ENCODE measurements at regions not wholly inside any gene's neighbourhood (a gene's known extent, or its start where the extent isn't known, plus 50 kb on each side); places are given as distances from the start of the nearest gene placed in this dataset.

DNA sequence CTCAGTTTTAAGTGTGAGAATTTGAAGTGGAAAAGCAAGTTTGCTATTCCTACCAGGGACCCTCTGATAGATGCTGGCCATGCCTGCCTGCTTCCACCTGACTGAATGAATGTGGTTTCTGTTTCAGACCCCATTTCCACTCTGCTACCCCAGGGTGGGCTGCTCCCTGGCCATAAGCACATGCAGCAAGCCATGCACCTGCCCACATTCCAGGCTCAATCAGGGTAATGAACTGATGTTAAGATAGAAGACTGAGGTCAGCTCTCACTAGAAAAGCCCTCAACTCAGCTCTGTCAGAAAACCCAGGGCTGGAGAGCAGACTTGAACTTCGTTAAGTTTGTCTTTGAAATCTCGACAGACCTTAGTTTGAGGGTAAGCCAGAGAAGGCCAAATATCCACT, 333.9 kb downstream of the CYRIA start:
- TF ChIP-seq EZH2phosphoT487 (conservative IDR thresholded peaks at IDR 0.05; ENCODE audit: low read length) = no peak
- TF ChIP-seq, protein P1, sequence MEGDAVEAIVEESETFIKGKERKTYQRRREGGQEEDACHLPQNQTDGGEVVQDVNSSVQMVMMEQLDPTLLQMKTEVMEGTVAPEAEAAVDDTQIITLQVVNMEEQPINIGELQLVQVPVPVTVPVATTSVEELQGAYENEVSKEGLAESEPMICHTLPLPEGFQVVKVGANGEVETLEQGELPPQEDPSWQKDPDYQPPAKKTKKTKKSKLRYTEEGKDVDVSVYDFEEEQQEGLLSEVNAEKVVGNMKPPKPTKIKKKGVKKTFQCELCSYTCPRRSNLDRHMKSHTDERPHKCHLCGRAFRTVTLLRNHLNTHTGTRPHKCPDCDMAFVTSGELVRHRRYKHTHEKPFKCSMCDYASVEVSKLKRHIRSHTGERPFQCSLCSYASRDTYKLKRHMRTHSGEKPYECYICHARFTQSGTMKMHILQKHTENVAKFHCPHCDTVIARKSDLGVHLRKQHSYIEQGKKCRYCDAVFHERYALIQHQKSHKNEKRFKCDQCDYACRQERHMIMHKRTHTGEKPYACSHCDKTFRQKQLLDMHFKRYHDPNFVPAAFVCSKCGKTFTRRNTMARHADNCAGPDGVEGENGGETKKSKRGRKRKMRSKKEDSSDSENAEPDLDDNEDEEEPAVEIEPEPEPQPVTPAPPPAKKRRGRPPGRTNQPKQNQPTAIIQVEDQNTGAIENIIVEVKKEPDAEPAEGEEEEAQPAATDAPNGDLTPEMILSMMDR (IDR thresholded peaks at IDR 0.05; ENCODE audit: insufficient read depth, low read length, poor library complexity, severe bottlenecking) = no peak
- Histone ChIP-seq H3K79me2 (ENCODE audit: insufficient read depth, low read length) (no peaks in the 10 kb centered on the region), H3K36me3 (ENCODE audit: low read length) (no peaks in the 10 kb centered on the region), H2AFZ (ENCODE audit: low read depth, low read length, severe bottlenecking) (no peak overlapping the region), H3K27ac (ENCODE audit: low read depth, low read length) (no peak overlapping the region), H4K20me1 (ENCODE audit: low read depth, low read length) (no peaks in the 10 kb centered on the region), H3K27me3 (ENCODE audit: low read length) (no peaks in the 10 kb centered on the region), H3K9ac (ENCODE audit: low read length) (no peak overlapping the region), H3K4me2 (ENCODE audit: low read depth, low read length, poor library complexity, severe bottlenecking) (no peak overlapping the region), H3F3A (ENCODE audit: insufficient read depth) (no peaks in the 10 kb centered on the region), H3K4me3 (ENCODE audit: insufficient read depth, low read length, poor library complexity, severe bottlenecking) (no peak overlapping the region), H3K9me3 (ENCODE audit: insufficient read depth, low read length) (no peaks in the 10 kb centered on the region), H3K9me2 (replicated peaks; ENCODE audit: insufficient read depth, low read length) (no peaks in the 10 kb centered on the region)

DNA sequence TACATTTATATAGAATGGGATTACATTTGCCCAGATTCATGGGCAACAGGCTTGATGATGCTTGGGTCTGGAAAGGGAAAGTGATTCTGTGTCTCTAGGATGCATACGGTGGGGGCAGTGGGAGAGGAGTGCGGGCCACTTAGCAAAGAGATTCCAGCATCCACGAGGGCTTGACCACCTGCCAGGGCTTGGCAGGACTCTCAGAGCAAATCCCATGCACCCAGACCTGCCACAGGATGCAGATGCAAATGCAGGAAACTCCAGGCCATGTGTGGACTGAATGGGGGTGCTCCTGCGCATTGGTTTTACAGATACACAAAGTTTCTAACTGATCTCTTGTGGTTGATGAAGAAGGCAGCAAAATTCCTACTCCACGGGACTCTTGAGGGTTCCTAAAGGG, 334.7 kb downstream of the CYRIA start:
- Histone ChIP-seq H3K4me3 (ENCODE audit: insufficient read depth, low read length, poor library complexity, severe bottlenecking) (no peak overlapping the region), H3K79me2 (ENCODE audit: insufficient read depth, low read length) (no peaks in the 10 kb centered on the region), H3K4me2 (ENCODE audit: low read depth, low read length, poor library complexity, severe bottlenecking) (no peak overlapping the region), H4K20me1 (ENCODE audit: low read depth, low read length) (no peaks in the 10 kb centered on the region), H3K9me2 (replicated peaks; ENCODE audit: insufficient read depth, low read length) (no peaks in the 10 kb centered on the region), H3K9me3 (ENCODE audit: insufficient read depth, low read length) (no peaks in the 10 kb centered on the region), H3K27me3 (ENCODE audit: low read length) (no peaks in the 10 kb centered on the region), H3K36me3 (ENCODE audit: low read length) (no peaks in the 10 kb centered on the region), H3K27ac (ENCODE audit: low read depth, low read length) (no peak overlapping the region), H3F3A (ENCODE audit: insufficient read depth) (no peaks in the 10 kb centered on the region), H2AFZ (ENCODE audit: low read depth, low read length, severe bottlenecking) (no peak overlapping the region), H3K9ac (ENCODE audit: low read length) (no peak overlapping the region)
- TF ChIP-seq, protein P1 (IDR thresholded peaks at IDR 0.05; ENCODE audit: insufficient read depth, low read length, poor library complexity, severe bottlenecking) = no peak
- no peak for TF ChIP-seq EZH2phosphoT487 (conservative IDR thresholded peaks at IDR 0.05; ENCODE audit: low read length)

DNA sequence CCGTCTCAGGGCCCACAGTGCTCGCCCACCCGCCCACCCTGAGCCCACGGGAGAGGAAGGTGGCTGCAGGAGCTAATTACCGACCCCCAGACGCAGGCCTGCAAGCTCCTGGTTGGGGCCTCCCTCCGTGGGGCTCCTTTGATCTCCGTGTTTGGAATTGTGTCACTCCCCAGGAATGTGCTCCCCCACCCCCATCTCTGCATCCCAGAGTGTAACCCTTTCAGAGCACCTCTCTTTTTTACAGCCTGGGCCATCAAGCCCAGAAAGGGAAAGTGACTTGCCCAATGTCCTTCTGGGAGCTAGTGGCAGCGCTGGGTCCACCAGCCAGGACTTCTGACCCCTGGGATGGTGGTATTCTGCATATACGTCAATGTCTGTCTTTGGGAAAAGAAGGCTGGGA, 335.1 kb downstream of the CYRIA start:
- no peaks in the 10 kb centered on the region for H3K9me3 ChIP-seq (ENCODE audit: insufficient read depth, low read length)
- no peak overlapping the region for H3K9ac ChIP-seq (ENCODE audit: low read length)
- H3K4me2 ChIP-seq (ENCODE audit: low read depth, low read length, poor library complexity, severe bottlenecking) = no peak overlapping the region
- no peaks in the 10 kb centered on the region for H3F3A ChIP-seq (ENCODE audit: insufficient read depth)
- no peak overlapping the region for H2AFZ ChIP-seq (ENCODE audit: low read depth, low read length, severe bottlenecking)
- no peak overlapping the region for H3K27ac ChIP-seq (ENCODE audit: low read depth, low read length)
- H4K20me1 ChIP-seq (ENCODE audit: low read depth, low read length) = no peaks in the 10 kb centered on the region
- no peak overlapping the region for H3K4me3 ChIP-seq (ENCODE audit: insufficient read depth, low read length, poor library complexity, severe bottlenecking)
- no peaks in the 10 kb centered on the region for H3K36me3 ChIP-seq (ENCODE audit: low read length)
- H3K27me3 ChIP-seq (ENCODE audit: low read length) = no peaks in the 10 kb centered on the region
- no peaks in the 10 kb centered on the region for H3K9me2 ChIP-seq (replicated peaks; ENCODE audit: insufficient read depth, low read length)
- TF ChIP-seq, protein P1 (IDR thresholded peaks at IDR 0.05; ENCODE audit: insufficient read depth, low read length, poor library complexity, severe bottlenecking) = no peak
- no peak for TF ChIP-seq EZH2phosphoT487 (conservative IDR thresholded peaks at IDR 0.05; ENCODE audit: low read length)
- H3K79me2 ChIP-seq (ENCODE audit: insufficient read depth, low read length) = no peaks in the 10 kb centered on the region
